GM12873 (cell line): ENCODE measurements at regions not wholly inside any gene's neighbourhood (a gene's known extent, or its start where the extent isn't known, plus 50 kb on each side); places are given as distances from the start of the nearest gene placed in this dataset.

Experiments
- CTCF ChIP-seq: IDR thresholded peaks from 2 replicates; pipeline ENCODE4 v1.5.1; 2012; ENCODE audit warnings: low read depth, mild to moderate bottlenecking, moderate library complexity, low read length, control low read depth; ENCODE audit not compliant: insufficient read depth; ENCODE audit errors: missing control alignments

GRCh38 chr2:117738991-117739839 lies 75.3 kb upstream of the DDX18 start:
- TF ChIP-seq CTCF = no peak

- TF ChIP-seq CTCF = no peak
These were observed 69.0 kb upstream of the DDX18 start for GRCh38 chr2:117745537-117745936.

GRCh38 chr2:117755768-117756167 lies 58.7 kb upstream of the DDX18 start:
- TF ChIP-seq CTCF = no peak

- TF ChIP-seq CTCF = no peak
These were observed 53.6 kb upstream of the DDX18 start for GRCh38 chr2:117760916-117761315.

GRCh38 chr2:117762454-117762853 lies 52.0 kb upstream of the DDX18 start:
- TF ChIP-seq CTCF = no peak

GRCh38 chr2:117763804-117764203 lies 50.7 kb upstream of the DDX18 start:
- no peak for TF ChIP-seq CTCF
